ENCODE measurements at regions not wholly inside any gene's neighbourhood (a gene's known extent, or its start where the extent isn't known, plus 50 kb on each side); places are given as distances from the start of the nearest gene placed in this dataset.

- 81% methylated on average over 2 of the region's 2 CpGs; no CpG with 5 or more reads in 1 of the 2 experiments for WGBS, 2 experiments (ENCODE audit: extremely low coverage in 1 of 2, insufficient coverage in 1 of 2, insufficient read length in 1 of 2, insufficient replicate concordance in 2 of 2, low coverage in 1 of 2, low lambda C conversion rate in 2 of 2, missing lambda C conversion rate in 1 of 2)
Observed at GRCh38 chr6:90707246-90707645, 120.4 kb upstream of the MAP3K7 start.

More at GRCh38 chr6:90707246-90707645, 120.4 kb upstream of the MAP3K7 start:
- DNase-seq (ENCODE audit: low read depth in 1 of 2, low spot score in 2 of 2) (no peak), FAIRE-seq (no peak)
- Histone ChIP-seq H3K18ac (ENCODE audit: extremely low read depth, low read length) (no peak overlapping the region), H3K4me1 (replicated peaks in 1 of 4; ENCODE audit: control insufficient read depth in 3 of 4, insufficient read depth in 4 of 4, low read length in 3 of 4) (no peaks in the 10 kb centered on the region), H4K8ac (ENCODE audit: extremely low read depth, insufficient read depth, low read length) (no peak overlapping the region), H3K79me1 (ENCODE audit: low read depth, low read length) (no peaks in the 10 kb centered on the region), H3K4ac (replicated peaks; ENCODE audit: insufficient read length, low read depth, low read length) (no peak overlapping the region), H3K9me3 (ENCODE audit: insufficient read depth in 2 of 2, low read depth in 1 of 2, low read length in 1 of 2) (no peaks in the 10 kb centered on the region), H3K4me2 (ENCODE audit: insufficient read depth in 1 of 2, low read depth in 2 of 2, low read length in 2 of 2) (no peak overlapping the region), H4K91ac (replicated peaks; ENCODE audit: insufficient read length, low read length) (no peak overlapping the region), H3K27ac (ENCODE audit: low read depth, low read length) (no peak overlapping the region), H3K4me3 (ENCODE audit: extremely low read depth in 1 of 4, insufficient read depth in 2 of 4, low read depth in 3 of 4, low read length in 4 of 4) (no peak overlapping the region), H2BK120ac (replicated peaks; ENCODE audit: low read depth, low read length) (no peak overlapping the region), H2BK5ac (ENCODE audit: low read depth, low read length) (no peak overlapping the region), H3K27me3 (replicated peaks in 1 of 4; ENCODE audit: control insufficient read depth in 3 of 4, extremely low read depth in 1 of 4, insufficient read depth in 3 of 4, low read length in 3 of 4) (no peaks in the 10 kb centered on the region), H3K9ac (replicated peaks in 1 of 4; ENCODE audit: extremely low read depth in 1 of 4, low read depth in 3 of 4, low read length in 3 of 4) (no peak overlapping the region), H3K36me3 (ENCODE audit: control insufficient read depth in 2 of 4, insufficient read depth in 4 of 4, low read length in 3 of 4) (no peaks in the 10 kb centered on the region), H3K23ac (ENCODE audit: insufficient read length) (no peak overlapping the region), H2BK20ac (ENCODE audit: low read length) (no peak overlapping the region), H3K14ac (ENCODE audit: insufficient read length) (no peak overlapping the region), H2BK15ac (ENCODE audit: low read length) (no peak overlapping the region), H2AK5ac (ENCODE audit: low read depth, low read length) (no peak overlapping the region), H4K20me1 (replicated peaks in 1 of 2; ENCODE audit: control insufficient read depth in 1 of 2, insufficient read depth in 2 of 2, low read length in 2 of 2) (no peaks in the 10 kb centered on the region), H3K23me2 (ENCODE audit: low read depth, low read length) (no peaks in the 10 kb centered on the region), H4K5ac (ENCODE audit: insufficient read length, low read depth, low read length) (no peak overlapping the region), H2AFZ (ENCODE audit: low read length) (no peak overlapping the region), H3K79me2 (ENCODE audit: control insufficient read depth in 1 of 2, insufficient read depth in 2 of 2, low read length in 2 of 2) (no peaks in the 10 kb centered on the region), H3K56ac (replicated peaks; ENCODE audit: insufficient read length, low read depth, low read length) (no peak overlapping the region), H2BK12ac (ENCODE audit: low read depth, low read length) (no peak overlapping the region)
- POLR2A ChIA-PET (ENCODE audit: partially characterized antibody) = no interaction called here
- no peak for TF ChIP-seq CEBPB (IDR thresholded peaks at IDR 0.05; ENCODE audit: low read depth, low read length)
- TF ChIP-seq SIX5 (IDR thresholded peaks at IDR 0.05; ENCODE audit: low read depth, low read length) = no peak
- CTCF ChIA-PET (ENCODE audit: partially characterized antibody) = no interaction called here

Data from H1 (cell line).